ENCODE measurements at regions not wholly inside any gene's neighbourhood (a gene's known extent, or its start where the extent isn't known, plus 50 kb on each side); places are given as distances from the start of the nearest gene placed in this dataset.
"Not testable (repeated sequence)": the region's sequence is repeated elsewhere in the genome, so short reads cannot be mapped to it uniquely, and the experiment has no call there.

GRCh38 chr10:101280511-101280910 is 51.2 kb upstream of the LBX1 start:
- no peaks in the 10 kb centered on the region for H3K36me3 Mint-ChIP-seq (ENCODE audit: insufficient read depth, unreplicated experiment)
- H3K4me3 ChIP-seq (ENCODE audit: low read depth, low read length), result no peak overlapping the region
- no TSS peak for BruUV-seq (replicated peaks)
- no peak for DNase-seq
- H3K4me1 Mint-ChIP-seq (ENCODE audit: low read depth, unreplicated experiment), result no peaks in the 10 kb centered on the region
- H3K27me3 Mint-ChIP-seq (ENCODE audit: insufficient read depth, unreplicated experiment), result no peaks in the 10 kb centered on the region
- POLR2A ChIA-PET, result no interaction called here
- H3K27me3 ChIP-seq (replicated peaks; ENCODE audit: control insufficient read depth, insufficient read depth, low read length), result no peaks in the 10 kb centered on the region; the same call in 1 of the 2 replicates
- no peaks in the 10 kb centered on the region for H3K9me3 ChIP-seq
- CTCF ChIA-PET, result interaction anchor here (0.6 kb wide), 2 partner anchors 11 to 501 kb away, joined by 3 read pairs; no protein-coding TSS in a partner anchor
- no peaks in the 10 kb centered on the region for H3K9me3 Mint-ChIP-seq (ENCODE audit: unreplicated experiment)
- no peak overlapping the region for H3K27ac Mint-ChIP-seq (ENCODE audit: unreplicated experiment)
- H3K4me3 Mint-ChIP-seq (ENCODE audit: unreplicated experiment), result no peak overlapping the region
- H3K4me1 ChIP-seq, result no peaks in the 10 kb centered on the region
- intact Hi-C loops (cut with micrococcal nuclease; ENCODE audit: unreplicated experiment), result no loop called here
- no peaks in the 10 kb centered on the region for H3K36me3 ChIP-seq (ENCODE audit: control insufficient read depth, insufficient read depth, low read length)
- TF ChIP-seq CTCF (IDR thresholded peaks at IDR 0.05; ENCODE audit: insufficient read depth in 1 of 2, low read depth in 1 of 2, low read length in 1 of 2, severe bottlenecking in 1 of 2, unreplicated experiment in 1 of 2), result no peak

GRCh38 chr10:101280921-101281320 is 51.7 kb upstream of the LBX1 start:
- H3K4me1 Mint-ChIP-seq (ENCODE audit: low read depth, unreplicated experiment); H3K9me3 ChIP-seq; H3K4me3 Mint-ChIP-seq (ENCODE audit: unreplicated experiment); H3K27ac Mint-ChIP-seq (ENCODE audit: unreplicated experiment); H3K36me3 ChIP-seq (ENCODE audit: control insufficient read depth, insufficient read depth, low read length); H3K9me3 Mint-ChIP-seq (ENCODE audit: unreplicated experiment); H3K36me3 Mint-ChIP-seq (ENCODE audit: insufficient read depth, unreplicated experiment); H3K4me3 ChIP-seq (ENCODE audit: low read depth, low read length); intact Hi-C loops (cut with micrococcal nuclease; ENCODE audit: unreplicated experiment); POLR2A ChIA-PET; H3K4me1 ChIP-seq; H3K27me3 ChIP-seq (replicated peaks; ENCODE audit: control insufficient read depth, insufficient read depth, low read length); H3K27me3 Mint-ChIP-seq (ENCODE audit: insufficient read depth, unreplicated experiment); DNase-seq; BruUV-seq (replicated peaks): not testable (repeated sequence)
- CTCF ChIA-PET, result interaction anchor here (0.6 kb wide), 2 partner anchors 11 to 501 kb away, joined by 3 read pairs; no protein-coding TSS in a partner anchor

- no peak for TF ChIP-seq CTCF (IDR thresholded peaks at IDR 0.05; ENCODE audit: insufficient read depth in 1 of 2, low read depth in 1 of 2, low read length in 1 of 2, severe bottlenecking in 1 of 2, unreplicated experiment in 1 of 2)
- Histone ChIP-seq H3K9me3 (no peaks in the 10 kb centered on the region), H3K4me3 (ENCODE audit: low read depth, low read length) (no peak overlapping the region), H3K4me1 (no peaks in the 10 kb centered on the region), H3K36me3 (ENCODE audit: control insufficient read depth, insufficient read depth, low read length) (no peaks in the 10 kb centered on the region), H3K27me3 (replicated peaks; ENCODE audit: control insufficient read depth, insufficient read depth, low read length) (no peaks in the 10 kb centered on the region)
- intact Hi-C loops (cut with micrococcal nuclease; ENCODE audit: unreplicated experiment), result no loop called here
- Mint-ChIP-seq H3K4me1 (ENCODE audit: low read depth, unreplicated experiment) (no peaks in the 10 kb centered on the region), H3K27me3 (ENCODE audit: insufficient read depth, unreplicated experiment) (no peaks in the 10 kb centered on the region), H3K36me3 (ENCODE audit: insufficient read depth, unreplicated experiment) (no peaks in the 10 kb centered on the region), H3K4me3 (ENCODE audit: unreplicated experiment) (no peak overlapping the region), H3K9me3 (ENCODE audit: unreplicated experiment) (no peaks in the 10 kb centered on the region), H3K27ac (ENCODE audit: unreplicated experiment) (no peak overlapping the region)
- DNase-seq, result no peak
- POLR2A ChIA-PET, result no interaction called here
- CTCF ChIA-PET, result no interaction called here
- BruUV-seq (replicated peaks), result no TSS peak
Measured at GRCh38 chr10:101282947-101283346, 53.7 kb upstream of the LBX1 start.

- Mint-ChIP-seq H3K9me3 (ENCODE audit: unreplicated experiment) (no peaks in the 10 kb centered on the region), H3K27ac (ENCODE audit: unreplicated experiment) (no peak overlapping the region), H3K4me3 (ENCODE audit: unreplicated experiment) (no peak overlapping the region), H3K36me3 (ENCODE audit: insufficient read depth, unreplicated experiment) (no peaks in the 10 kb centered on the region), H3K4me1 (ENCODE audit: low read depth, unreplicated experiment) (no peaks in the 10 kb centered on the region), H3K27me3 (ENCODE audit: insufficient read depth, unreplicated experiment) (no peaks in the 10 kb centered on the region)
- H3K36me3 ChIP-seq (ENCODE audit: control insufficient read depth, insufficient read depth, low read length), result no peaks in the 10 kb centered on the region
- TF ChIP-seq CTCF (IDR thresholded peaks at IDR 0.05; ENCODE audit: insufficient read depth in 1 of 2, low read depth in 1 of 2, low read length in 1 of 2, severe bottlenecking in 1 of 2, unreplicated experiment in 1 of 2), result no peak
- no peaks in the 10 kb centered on the region for H3K4me1 ChIP-seq
- no peaks in the 10 kb centered on the region for H3K27me3 ChIP-seq (replicated peaks; ENCODE audit: control insufficient read depth, insufficient read depth, low read length)
- no peak overlapping the region for H3K4me3 ChIP-seq (ENCODE audit: low read depth, low read length)
- no TSS peak for BruUV-seq (replicated peaks)
- no peaks in the 10 kb centered on the region for H3K9me3 ChIP-seq
- ChIA-PET POLR2A (no interaction called here), CTCF (no interaction called here)
- intact Hi-C loops (cut with micrococcal nuclease; ENCODE audit: unreplicated experiment), result no loop called here
- DNase-seq, result no peak
Measured at GRCh38 chr10:101283762-101284100, 54.5 kb upstream of the LBX1 start.
